Breast epithelium (tissue), 3 donors: ENCODE measurements at regions not wholly inside any gene's neighbourhood (a gene's known extent, or its start where the extent isn't known, plus 50 kb on each side); places are given as distances from the start of the nearest gene placed in this dataset.

Experiments
- POLR2A ChIP-seq: fragments of 450-650 bp; IDR thresholded peaks from one replicate; pipeline ENCODE4 v1.6.1; 2016; ENCODE audit warnings: antibody characterized with exemption, mild to moderate bottlenecking, moderate library complexity
- POLR2AphosphoS5 ChIP-seq, 3 donors: sonication (generic); formaldehyde crosslinking; IDR thresholded peaks; one replicate each; pipeline ENCODE4 v1.6.1; 2017; ENCODE audit warnings: antibody characterized with exemption in 3 of 3
- TF ChIP-seq, protein P1 (sequence below), 3 donors: fragments of 450-650 bp; IDR thresholded peaks; one replicate each; pipeline ENCODE4 v1.5.1; 2016 to 2017; ENCODE audit warnings: antibody characterized with exemption in 3 of 3, mild to moderate bottlenecking in 3 of 3, moderate library complexity in 3 of 3

DNA sequence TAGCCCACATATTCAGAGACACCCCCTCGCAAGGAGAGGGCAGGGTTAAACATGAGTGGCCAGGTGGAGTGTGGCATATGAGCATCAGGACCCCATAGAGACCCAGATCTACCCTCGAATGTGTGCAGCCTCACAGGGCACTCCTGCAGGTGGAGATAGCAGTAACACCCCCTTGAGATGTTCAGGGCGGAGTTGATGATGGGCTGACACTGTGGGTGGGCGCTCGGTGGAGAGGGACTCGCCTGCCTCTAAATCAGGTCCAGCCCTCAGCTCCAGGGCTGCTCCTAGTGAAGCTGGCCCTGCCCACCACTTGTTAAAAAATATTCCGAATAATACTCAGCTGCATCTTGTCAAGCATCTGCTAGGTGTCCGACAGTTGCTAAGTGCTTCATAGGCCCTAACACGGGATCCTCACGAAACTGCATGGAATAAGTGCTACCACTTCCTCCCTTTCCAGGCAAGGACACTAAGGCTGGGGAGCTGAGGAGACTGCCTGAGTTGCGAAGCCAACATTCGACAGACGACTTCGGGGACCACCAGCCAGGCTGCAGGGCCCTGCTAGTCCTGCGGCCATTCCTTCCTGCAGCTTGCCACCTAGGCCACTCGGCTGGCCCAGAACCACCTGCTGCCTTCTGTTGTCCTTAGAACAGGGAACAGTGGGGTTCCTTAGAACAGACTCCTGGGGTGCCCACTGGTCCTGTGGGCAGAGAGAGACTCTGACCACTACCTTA is 74.0 kb upstream of the WNT11 start:
- no peak for TF ChIP-seq POLR2A
- no peak for TF ChIP-seq POLR2AphosphoS5 (IDR thresholded peaks at IDR 0.05)
- TF ChIP-seq, protein P1, sequence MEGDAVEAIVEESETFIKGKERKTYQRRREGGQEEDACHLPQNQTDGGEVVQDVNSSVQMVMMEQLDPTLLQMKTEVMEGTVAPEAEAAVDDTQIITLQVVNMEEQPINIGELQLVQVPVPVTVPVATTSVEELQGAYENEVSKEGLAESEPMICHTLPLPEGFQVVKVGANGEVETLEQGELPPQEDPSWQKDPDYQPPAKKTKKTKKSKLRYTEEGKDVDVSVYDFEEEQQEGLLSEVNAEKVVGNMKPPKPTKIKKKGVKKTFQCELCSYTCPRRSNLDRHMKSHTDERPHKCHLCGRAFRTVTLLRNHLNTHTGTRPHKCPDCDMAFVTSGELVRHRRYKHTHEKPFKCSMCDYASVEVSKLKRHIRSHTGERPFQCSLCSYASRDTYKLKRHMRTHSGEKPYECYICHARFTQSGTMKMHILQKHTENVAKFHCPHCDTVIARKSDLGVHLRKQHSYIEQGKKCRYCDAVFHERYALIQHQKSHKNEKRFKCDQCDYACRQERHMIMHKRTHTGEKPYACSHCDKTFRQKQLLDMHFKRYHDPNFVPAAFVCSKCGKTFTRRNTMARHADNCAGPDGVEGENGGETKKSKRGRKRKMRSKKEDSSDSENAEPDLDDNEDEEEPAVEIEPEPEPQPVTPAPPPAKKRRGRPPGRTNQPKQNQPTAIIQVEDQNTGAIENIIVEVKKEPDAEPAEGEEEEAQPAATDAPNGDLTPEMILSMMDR (IDR thresholded peaks at IDR 0.05): no peak
